ENCODE measurements at regions not wholly inside any gene's neighbourhood (a gene's known extent, or its start where the extent isn't known, plus 50 kb on each side); places are given as distances from the start of the nearest gene placed in this dataset.

DNA sequence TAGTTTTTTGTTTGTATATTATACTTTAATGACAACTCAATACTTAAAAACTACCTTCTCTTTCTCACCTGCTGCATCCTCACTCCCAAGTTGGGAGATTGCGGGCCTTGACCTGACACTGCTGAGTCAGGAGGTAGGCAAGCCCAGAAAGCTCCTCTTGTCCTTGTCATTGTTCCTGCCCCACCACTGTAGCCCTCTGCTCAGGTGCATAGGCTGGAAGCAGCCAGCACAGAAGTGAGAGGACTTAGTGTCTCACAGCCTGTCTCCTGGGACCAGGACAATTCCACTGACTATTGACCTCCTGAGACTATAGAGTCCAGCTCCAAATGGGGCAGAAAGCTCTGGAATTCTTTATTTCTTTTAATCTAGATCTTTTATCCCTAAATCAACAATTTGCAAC, 123.5 kb upstream of the NDP start:
- Mint-ChIP-seq H3K27me3 (no peaks in the 10 kb centered on the region), H3K27ac (no peak overlapping the region), H3K4me3 (no peak overlapping the region), H3K4me1 (no peaks in the 10 kb centered on the region), H3K36me3 (ENCODE audit: low read depth) (no peaks in the 10 kb centered on the region), H3K9me3 (ENCODE audit: low read depth) (no peaks in the 10 kb centered on the region)
- ATAC-seq (no peak), DNase-seq (no peak)
- ChIA-PET POLR2A (no interaction called here), CTCF (no interaction called here)
- intact Hi-C loops (cut with DNase I, micrococcal nuclease) = no loop called here

DNA sequence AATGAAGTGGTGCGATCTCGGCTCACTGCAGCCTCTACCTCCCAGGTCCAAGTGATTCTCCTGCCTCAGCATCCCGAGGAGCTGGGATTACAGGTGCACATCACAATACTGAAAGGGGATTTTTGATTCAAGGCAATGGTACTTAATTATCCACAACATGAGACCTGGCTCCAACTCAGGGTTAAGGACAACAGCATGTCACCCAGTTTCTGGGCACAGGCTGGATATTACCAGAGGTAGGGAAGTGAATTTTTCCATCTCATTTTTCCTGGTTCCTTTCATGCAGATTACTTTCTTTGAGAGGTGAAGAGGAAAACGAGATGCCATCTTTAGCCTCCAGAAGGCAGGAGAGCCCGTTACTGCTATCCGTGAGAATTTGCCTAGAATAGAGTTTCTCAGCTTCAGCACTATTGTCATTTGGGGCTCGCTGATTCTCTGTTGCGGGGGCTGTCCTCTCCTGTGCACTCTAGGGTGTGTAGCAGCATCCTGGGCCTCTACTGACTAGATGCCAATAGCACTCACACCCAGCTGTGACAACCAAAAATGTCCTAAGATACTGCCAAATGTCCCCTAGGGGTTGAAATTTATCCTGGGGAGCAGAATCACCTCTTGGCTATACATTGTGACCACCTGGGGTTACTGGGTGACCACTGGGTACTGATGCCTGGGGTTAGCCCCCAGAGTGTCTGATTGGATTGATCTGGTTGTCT, 121.8 kb upstream of the NDP start:
- Mint-ChIP-seq H3K27me3 (no peaks in the 10 kb centered on the region), H3K36me3 (ENCODE audit: low read depth) (no peaks in the 10 kb centered on the region), H3K27ac (no peak overlapping the region), H3K4me1 (no peaks in the 10 kb centered on the region), H3K9me3 (ENCODE audit: low read depth) (no peaks in the 10 kb centered on the region), H3K4me3 (no peak overlapping the region)
- no peak for DNase-seq
- intact Hi-C loops (cut with DNase I, micrococcal nuclease) = no loop called here
- CTCF ChIA-PET = no interaction called here
- POLR2A ChIA-PET = no interaction called here
- ATAC-seq = no peak

DNA sequence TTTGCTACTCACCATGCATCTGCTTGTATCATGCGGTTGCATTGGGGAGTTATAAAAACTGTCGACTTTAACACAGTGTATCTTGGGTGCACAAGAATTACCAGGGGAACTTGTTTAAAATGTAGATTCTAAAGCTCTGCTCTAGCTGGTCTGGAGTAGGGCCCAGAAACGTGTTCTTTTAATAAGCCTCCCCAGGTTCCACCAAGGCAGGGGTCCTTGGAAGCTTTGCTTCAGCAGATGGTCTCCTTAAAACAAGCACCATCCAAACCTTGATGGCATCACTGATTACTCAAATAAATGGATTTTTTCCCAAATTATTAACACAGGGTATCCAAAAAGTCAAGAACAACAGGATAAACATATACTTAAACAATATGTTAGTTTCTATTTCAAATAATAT, 120.2 kb upstream of the NDP start:
- ChIA-PET POLR2A (no interaction called here), CTCF (interaction anchor here (0.6 kb wide), 1 partner anchor 142 kb away, joined by 3 read pairs; no protein-coding TSS in a partner anchor)
- intact Hi-C loops (cut with DNase I, micrococcal nuclease) = no loop called here
- Mint-ChIP-seq H3K4me1 (no peaks in the 10 kb centered on the region), H3K4me3 (no peak overlapping the region), H3K27ac (no peak overlapping the region), H3K36me3 (ENCODE audit: low read depth) (no peaks in the 10 kb centered on the region), H3K27me3 (no peaks in the 10 kb centered on the region), H3K9me3 (ENCODE audit: low read depth) (no peaks in the 10 kb centered on the region)
- no peak for ATAC-seq
- DNase-seq = no peak

DNA sequence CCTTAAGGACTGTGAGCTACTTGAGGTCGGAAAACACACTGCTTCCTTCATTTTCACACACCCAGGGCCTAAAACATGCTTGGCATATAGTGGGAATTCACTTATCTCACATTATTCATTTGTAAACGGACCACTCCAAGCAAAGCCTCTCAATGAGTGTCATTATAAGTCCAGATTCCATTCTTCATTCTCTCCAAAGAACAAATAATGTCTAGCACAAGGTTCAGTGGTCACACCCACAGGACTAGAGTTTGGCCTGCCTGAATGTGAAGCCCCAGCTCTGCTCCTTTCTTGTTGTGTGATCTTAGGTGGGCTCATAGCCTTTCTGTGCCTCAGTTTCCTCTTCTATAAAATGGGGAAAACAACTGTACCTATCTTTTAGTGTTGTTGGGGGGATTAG, 119.6 kb upstream of the NDP start:
- no peaks in the 10 kb centered on the region for H3K9me3 Mint-ChIP-seq (ENCODE audit: low read depth)
- no peaks in the 10 kb centered on the region for H3K4me1 Mint-ChIP-seq
- ChIA-PET POLR2A (no interaction called here), CTCF (no interaction called here)
- H3K27me3 Mint-ChIP-seq = no peaks in the 10 kb centered on the region
- H3K36me3 Mint-ChIP-seq (ENCODE audit: low read depth) = no peaks in the 10 kb centered on the region
- DNase-seq (no peak), ATAC-seq (no peak)
- no peak overlapping the region for H3K27ac Mint-ChIP-seq
- intact Hi-C loops (cut with DNase I, micrococcal nuclease) = no loop called here
- no peak overlapping the region for H3K4me3 Mint-ChIP-seq

DNA sequence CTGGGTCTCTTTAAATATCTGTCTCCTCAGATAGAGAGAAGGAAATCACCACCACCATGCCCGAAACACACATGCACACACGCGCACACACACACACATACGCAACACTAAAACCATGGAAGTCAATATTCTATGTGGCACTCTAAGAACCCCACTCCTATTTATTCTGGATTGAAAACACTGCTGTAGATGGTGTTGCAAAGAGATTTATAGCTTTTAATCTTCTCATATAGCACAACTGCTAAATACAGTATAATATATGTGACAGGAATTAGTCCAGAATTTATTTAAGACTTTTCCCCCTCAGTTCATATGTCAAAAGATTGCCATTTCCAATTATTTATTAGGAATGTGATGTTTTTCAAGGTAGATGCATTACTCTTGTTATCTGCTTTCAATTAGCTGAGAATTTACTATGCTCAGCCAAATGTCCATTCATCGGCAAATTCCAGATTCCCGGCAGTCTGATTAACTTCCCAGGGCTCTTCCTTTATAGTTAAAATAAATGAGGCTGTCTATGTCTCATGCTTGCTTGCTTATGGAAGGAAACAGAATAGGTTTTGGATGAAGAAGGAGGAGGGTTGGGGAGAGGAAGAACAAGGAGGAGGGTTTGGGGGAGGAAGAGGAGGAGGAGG, 115.4 kb upstream of the NDP start:
- Mint-ChIP-seq H3K36me3 (ENCODE audit: low read depth) (no peaks in the 10 kb centered on the region), H3K4me1 (no peaks in the 10 kb centered on the region), H3K27me3 (no peaks in the 10 kb centered on the region), H3K9me3 (ENCODE audit: low read depth) (no peaks in the 10 kb centered on the region), H3K27ac (no peak overlapping the region), H3K4me3 (no peak overlapping the region)
- intact Hi-C loops (cut with DNase I, micrococcal nuclease) = no loop called here
- ChIA-PET CTCF (no interaction called here), POLR2A (no interaction called here)
- ATAC-seq = no peak
- DNase-seq = no peak

DNA sequence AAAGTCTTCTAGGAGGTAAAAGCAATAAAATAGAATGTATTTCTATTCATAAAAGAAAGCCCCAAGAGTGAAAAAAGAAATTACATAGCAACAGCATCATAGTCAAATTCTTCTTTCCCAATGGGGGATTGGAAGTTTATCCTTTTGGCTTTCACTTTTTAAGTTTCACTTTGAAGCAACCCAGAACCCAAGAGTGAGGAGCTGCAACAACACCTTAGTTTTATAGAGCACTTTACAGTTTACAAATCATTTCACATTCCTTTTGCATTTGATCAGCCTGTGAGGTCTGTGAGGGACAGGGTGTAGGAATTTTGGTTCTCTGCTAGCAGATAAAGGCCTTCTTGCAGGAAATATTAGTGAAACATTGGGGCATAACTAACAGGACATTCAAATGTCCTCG, 112.0 kb upstream of the NDP start:
- Mint-ChIP-seq H3K27ac (no peak overlapping the region), H3K9me3 (ENCODE audit: low read depth) (no peaks in the 10 kb centered on the region), H3K4me1 (no peaks in the 10 kb centered on the region), H3K27me3 (no peaks in the 10 kb centered on the region), H3K4me3 (no peak overlapping the region), H3K36me3 (ENCODE audit: low read depth) (no peaks in the 10 kb centered on the region)
- ATAC-seq (no peak), DNase-seq (no peak)
- POLR2A ChIA-PET = no interaction called here
- CTCF ChIA-PET = no interaction called here
- intact Hi-C loops (cut with DNase I, micrococcal nuclease) = no loop called here

DNA sequence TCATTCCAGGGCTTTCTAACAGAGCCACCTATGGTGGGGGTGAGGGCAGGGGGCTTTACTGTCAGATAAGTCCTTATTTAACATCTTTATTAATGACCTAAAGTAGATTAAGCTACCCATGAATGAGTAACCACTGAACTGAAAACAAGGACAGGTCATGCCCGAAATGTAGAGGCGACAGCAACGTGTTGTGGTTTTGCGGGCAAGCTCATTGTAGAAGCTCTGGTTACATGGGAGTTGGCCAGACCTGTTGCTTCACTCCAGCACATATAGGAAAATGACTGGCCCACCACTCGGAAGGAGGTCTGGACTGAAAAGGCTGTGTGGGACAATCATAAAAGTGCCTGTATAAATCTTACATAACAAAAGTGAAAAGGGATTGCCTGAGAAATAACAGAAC, 109.6 kb upstream of the NDP start:
- Mint-ChIP-seq H3K9me3 (ENCODE audit: low read depth) (peaks cover 5% of the 10 kb centered on the region), H3K4me3 (no peak overlapping the region), H3K36me3 (ENCODE audit: low read depth) (no peaks in the 10 kb centered on the region), H3K27ac (no peak overlapping the region), H3K27me3 (no peaks in the 10 kb centered on the region), H3K4me1 (no peaks in the 10 kb centered on the region)
- DNase-seq (no peak), ATAC-seq (no peak)
- intact Hi-C loops (cut with DNase I, micrococcal nuclease) = no loop called here
- CTCF ChIA-PET = no interaction called here
- POLR2A ChIA-PET = no interaction called here

DNA sequence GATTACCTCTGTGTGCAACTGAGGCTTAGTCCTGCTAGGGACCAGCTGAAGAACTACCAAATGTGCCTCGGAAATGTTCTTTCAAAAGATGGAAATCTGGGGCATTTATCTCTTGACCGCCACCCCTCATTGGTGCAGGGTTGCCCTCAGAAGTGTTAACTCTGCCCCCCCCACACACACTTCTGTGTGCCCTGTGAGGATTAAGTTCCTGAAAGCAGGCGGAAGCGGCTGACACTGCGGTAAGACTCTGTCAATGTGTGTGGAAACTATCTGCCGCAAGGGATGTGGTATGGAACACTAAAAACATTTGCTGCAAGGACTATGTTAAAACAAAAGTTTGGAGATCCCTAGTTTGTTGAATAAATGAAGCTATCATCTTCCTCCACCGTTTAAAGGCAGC, 106.9 kb upstream of the NDP start:
- POLR2A ChIA-PET = no interaction called here
- peaks cover 5% of the 10 kb centered on the region for H3K4me1 Mint-ChIP-seq
- no peak overlapping the region for H3K4me3 Mint-ChIP-seq
- intact Hi-C loops (cut with DNase I, micrococcal nuclease) = no loop called here
- H3K27ac Mint-ChIP-seq = no peak overlapping the region
- H3K9me3 Mint-ChIP-seq (ENCODE audit: low read depth) = peaks cover 8% of the 10 kb centered on the region
- CTCF ChIA-PET = no interaction called here
- H3K27me3 Mint-ChIP-seq = no peaks in the 10 kb centered on the region
- DNase-seq (no peak), ATAC-seq (no peak)
- H3K36me3 Mint-ChIP-seq (ENCODE audit: low read depth) = peaks cover 2% of the 10 kb centered on the region

DNA sequence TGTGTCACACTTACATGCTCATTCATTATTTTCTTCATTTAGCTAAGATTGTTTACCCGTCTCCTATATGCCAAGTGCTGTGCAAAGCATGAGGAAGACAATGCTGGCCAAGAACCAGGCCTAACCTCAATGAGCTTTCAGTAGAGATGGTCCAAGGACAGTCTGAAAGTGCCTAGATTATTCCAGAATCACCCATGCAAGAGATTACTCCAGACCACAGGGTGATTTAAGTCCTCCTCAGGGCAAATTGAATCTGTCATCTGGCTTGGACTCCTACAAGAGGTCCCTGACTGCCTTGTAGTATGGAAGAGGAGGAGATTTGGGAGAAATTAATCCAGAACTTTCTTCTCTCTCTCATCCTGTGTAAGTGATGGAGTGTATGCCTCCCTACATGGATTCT, 99.4 kb upstream of the NDP start:
- intact Hi-C loops (cut with DNase I, micrococcal nuclease) = no loop called here
- H3K36me3 Mint-ChIP-seq (ENCODE audit: low read depth) = peaks cover 1% of the 10 kb centered on the region
- H3K4me3 Mint-ChIP-seq = no peak overlapping the region
- CTCF ChIA-PET = no interaction called here
- POLR2A ChIA-PET = no interaction called here
- no peak for DNase-seq
- peaks cover 5% of the 10 kb centered on the region for H3K4me1 Mint-ChIP-seq
- H3K9me3 Mint-ChIP-seq (ENCODE audit: low read depth) = peaks cover 2% of the 10 kb centered on the region
- ATAC-seq = no peak
- H3K27me3 Mint-ChIP-seq = no peaks in the 10 kb centered on the region
- no peak overlapping the region for H3K27ac Mint-ChIP-seq

DNA sequence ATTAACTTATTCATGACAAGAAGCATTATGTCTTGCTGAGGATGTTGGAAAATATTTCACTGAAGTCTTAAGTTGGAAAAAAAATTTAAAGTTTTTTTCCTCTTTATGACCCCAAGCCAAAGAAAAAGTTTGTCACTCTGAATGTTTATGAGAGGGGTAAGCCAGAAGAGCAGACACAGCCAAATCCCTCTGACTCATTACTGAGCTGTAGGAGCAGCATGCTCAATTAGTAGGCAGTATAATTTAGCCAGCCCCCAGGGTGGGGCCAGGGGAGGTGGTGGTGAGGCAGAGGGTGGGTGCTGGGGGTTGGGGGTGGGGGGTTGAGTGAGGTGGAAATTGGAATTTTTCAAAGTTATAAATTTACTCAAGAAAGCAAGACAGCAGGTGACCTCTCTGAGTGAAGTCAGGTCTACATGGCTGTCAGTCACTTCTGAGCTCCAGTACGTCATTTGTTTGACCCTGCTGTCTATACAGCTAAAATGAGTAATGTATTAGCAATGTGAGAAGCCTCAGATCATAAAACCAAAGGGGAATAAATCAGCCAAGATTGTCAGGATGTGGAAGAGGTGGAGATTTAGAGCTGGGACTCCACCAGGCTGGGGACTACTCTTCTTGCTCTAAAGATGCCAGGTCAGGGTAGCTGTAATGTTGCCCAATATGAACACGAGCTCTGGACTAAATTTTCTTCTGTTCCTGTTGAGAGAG, 98.8 kb upstream of the NDP start:
- ChIA-PET CTCF (no interaction called here), POLR2A (no interaction called here)
- H3K9me3 Mint-ChIP-seq (ENCODE audit: low read depth) = no peaks in the 10 kb centered on the region
- intact Hi-C loops (cut with DNase I, micrococcal nuclease) = no loop called here
- H3K27ac Mint-ChIP-seq = no peak overlapping the region
- no peaks in the 10 kb centered on the region for H3K36me3 Mint-ChIP-seq (ENCODE audit: low read depth)
- H3K4me1 Mint-ChIP-seq = peaks cover 5% of the 10 kb centered on the region
- H3K27me3 Mint-ChIP-seq = no peaks in the 10 kb centered on the region
- ATAC-seq (no peak), DNase-seq (no peak)
- H3K4me3 Mint-ChIP-seq = no peak overlapping the region

DNA sequence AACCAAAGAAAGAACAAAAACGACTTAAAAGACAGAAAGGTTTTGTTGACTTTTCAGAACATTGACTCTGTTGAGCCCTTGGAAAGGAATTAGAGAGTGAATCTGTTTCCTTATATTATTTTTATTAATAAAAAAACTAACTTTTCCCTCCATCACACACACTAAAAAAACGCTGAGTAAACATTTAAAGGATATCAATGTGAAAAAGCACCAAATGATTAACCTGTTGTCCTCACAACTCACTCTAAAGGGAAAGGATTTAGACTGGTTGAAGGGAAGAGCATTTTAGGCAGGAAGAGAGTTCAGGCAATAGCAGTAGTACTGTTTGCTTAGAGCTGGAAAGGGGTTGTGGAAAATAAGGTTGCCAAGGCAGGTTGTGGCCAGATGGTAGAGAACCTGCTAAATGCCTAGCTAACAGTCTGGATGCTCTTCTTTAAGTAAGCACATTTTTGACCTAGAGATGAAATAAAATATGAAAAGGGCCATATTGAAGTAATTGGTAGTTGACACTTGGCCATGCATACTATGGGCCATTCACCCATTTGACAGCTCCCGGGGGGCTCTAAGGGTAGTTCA, 98.0 kb upstream of the NDP start:
- DNase-seq (no peak), ATAC-seq (no peak)
- intact Hi-C loops (cut with DNase I, micrococcal nuclease) = no loop called here
- Mint-ChIP-seq H3K4me3 (no peak overlapping the region), H3K4me1 (peaks cover 3% of the 10 kb centered on the region), H3K36me3 (ENCODE audit: low read depth) (no peaks in the 10 kb centered on the region), H3K27ac (no peak overlapping the region), H3K9me3 (ENCODE audit: low read depth) (no peaks in the 10 kb centered on the region), H3K27me3 (no peaks in the 10 kb centered on the region)
- POLR2A ChIA-PET = no interaction called here
- CTCF ChIA-PET = no interaction called here

DNA sequence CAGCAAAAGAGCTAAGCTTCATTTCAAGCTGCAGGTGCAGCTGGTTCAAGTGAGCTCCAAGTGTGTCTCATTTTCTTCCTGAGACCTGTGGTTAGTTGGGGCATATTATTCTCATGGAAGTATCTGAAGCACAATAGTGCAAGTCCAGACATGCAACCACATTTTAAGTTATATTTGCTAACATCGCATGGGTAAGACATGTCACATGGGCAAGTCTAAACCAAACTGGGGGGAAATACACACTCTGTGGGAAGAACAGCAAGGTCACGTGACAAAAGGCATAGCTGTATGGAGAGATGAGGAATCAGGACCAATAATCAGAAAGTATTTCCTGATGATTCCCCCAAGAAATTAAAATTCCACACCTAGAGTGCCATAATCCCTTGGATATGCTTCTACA, 94.9 kb upstream of the NDP start:
- no peak overlapping the region for H3K27ac Mint-ChIP-seq
- H3K27me3 Mint-ChIP-seq = no peaks in the 10 kb centered on the region
- no peaks in the 10 kb centered on the region for H3K36me3 Mint-ChIP-seq (ENCODE audit: low read depth)
- ATAC-seq (no peak), DNase-seq (no peak)
- ChIA-PET POLR2A (no interaction called here), CTCF (interaction anchor here (0.7 kb wide), 1 partner anchor 33 kb away, joined by 3 read pairs; no protein-coding TSS in a partner anchor)
- H3K4me1 Mint-ChIP-seq = no peaks in the 10 kb centered on the region
- H3K9me3 Mint-ChIP-seq (ENCODE audit: low read depth) = no peaks in the 10 kb centered on the region
- intact Hi-C loops (cut with DNase I, micrococcal nuclease) = no loop called here
- H3K4me3 Mint-ChIP-seq = no peak overlapping the region
